ENCODE measurements at regions not wholly inside any gene's neighbourhood (a gene's known extent, or its start where the extent isn't known, plus 50 kb on each side); places are given as distances from the start of the nearest gene placed in this dataset.
"Not testable (repeated sequence)": the region's sequence is repeated elsewhere in the genome, so short reads cannot be mapped to it uniquely, and the experiment has no call there.

DNA sequence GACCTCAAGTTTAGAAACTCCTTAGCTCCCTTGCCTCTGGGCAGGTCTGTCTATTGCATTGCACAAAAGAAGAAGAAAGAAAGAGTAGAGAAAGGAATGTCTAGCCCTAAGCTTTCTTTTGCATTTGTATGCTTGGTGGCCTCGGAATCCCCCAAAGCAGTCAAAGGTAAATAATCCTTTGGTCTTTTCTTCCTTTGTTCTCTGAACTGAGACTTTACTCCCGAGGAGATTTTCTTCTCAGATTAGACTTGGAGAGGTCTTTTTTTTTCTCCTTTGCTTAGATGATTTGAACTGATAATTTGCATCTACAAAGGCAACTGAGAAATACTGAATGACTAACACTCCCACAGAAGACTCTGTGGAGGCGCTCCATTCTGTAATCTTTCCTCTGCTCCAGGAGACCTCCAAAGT lies 93.2 kb downstream of the AKR1D1 start:
- intact Hi-C loops (cut with DNase I, micrococcal nuclease), result loop anchor here in 1 of 2 donors (10.0 kb wide), 1 partner anchor 565 kb away; no protein-coding TSS in a partner anchor
- no peak for ATAC-seq
- no peak for DNase-seq

- ATAC-seq, result no peak
- intact Hi-C loops (cut with DNase I, micrococcal nuclease), result no loop called here
- no peak for DNase-seq
These were observed 94.0 kb downstream of the AKR1D1 start for GRCh38 chr7:138170298-138170697.

- DNase-seq, result no peak
- intact Hi-C loops (cut with DNase I, micrococcal nuclease), result no loop called here
- no peak for ATAC-seq
These were observed 94.9 kb downstream of the AKR1D1 start for GRCh38 chr7:138170959-138171703.

GRCh38 chr7:138173548-138173947 lies 97.3 kb downstream of the AKR1D1 start:
- intact Hi-C loops (cut with DNase I, micrococcal nuclease), result no loop called here

GRCh38 chr7:138176060-138176459 lies 99.8 kb downstream of the AKR1D1 start:
- ATAC-seq (no peak), DNase-seq (no peak)
- intact Hi-C loops (cut with DNase I, micrococcal nuclease), result no loop called here

More at GRCh38 chr7:138173548-138173947, 97.3 kb downstream of the AKR1D1 start:
- DNase-seq, result no peak
- no peak for ATAC-seq

GRCh38 chr7:138184191-138184590 lies 107.9 kb downstream of the AKR1D1 start:
- intact Hi-C loops (cut with DNase I, micrococcal nuclease), result no loop called here
- ATAC-seq (no peak), DNase-seq (no peak)

- intact Hi-C loops (cut with DNase I, micrococcal nuclease), result no loop called here
- no peak for DNase-seq
- no peak for ATAC-seq
These were observed 109.1 kb downstream of the AKR1D1 start for GRCh38 chr7:138185132-138185908.

GRCh38 chr7:138186951-138187351 lies 110.7 kb downstream of the AKR1D1 start:
- intact Hi-C loops (cut with DNase I, micrococcal nuclease), result no loop called here
- ATAC-seq (no peak), DNase-seq (no peak)

DNA sequence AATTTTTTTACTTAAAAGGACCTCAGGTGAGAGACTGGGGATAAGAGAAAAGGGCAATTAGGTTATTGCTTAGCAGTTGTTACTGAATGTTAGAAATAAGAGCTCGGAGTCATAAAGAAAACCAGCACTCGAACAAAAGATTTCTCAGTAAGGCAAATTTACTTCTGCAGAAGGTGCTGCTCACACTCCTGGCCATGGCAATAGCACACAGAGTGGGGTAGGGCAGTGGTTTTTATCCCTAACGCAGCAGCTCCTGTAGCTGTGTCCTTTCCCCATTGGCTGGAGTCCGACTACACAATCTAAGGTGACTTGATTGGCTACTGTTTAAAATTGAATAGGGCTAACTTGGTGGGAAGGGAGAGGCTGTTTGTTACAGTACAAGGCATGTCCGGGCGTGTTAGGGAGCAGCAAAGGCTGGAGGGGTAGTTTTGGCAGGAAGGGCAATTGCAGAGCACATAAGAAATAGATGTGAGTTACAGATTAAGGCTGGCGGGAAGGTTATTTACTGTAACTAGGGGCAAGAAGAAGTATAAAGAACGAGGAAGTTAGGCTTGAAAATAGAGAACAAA lies 112.1 kb downstream of the AKR1D1 start:
- intact Hi-C loops (cut with DNase I, micrococcal nuclease), result no loop called here
- no peak for ATAC-seq
- no peak for DNase-seq

DNA sequence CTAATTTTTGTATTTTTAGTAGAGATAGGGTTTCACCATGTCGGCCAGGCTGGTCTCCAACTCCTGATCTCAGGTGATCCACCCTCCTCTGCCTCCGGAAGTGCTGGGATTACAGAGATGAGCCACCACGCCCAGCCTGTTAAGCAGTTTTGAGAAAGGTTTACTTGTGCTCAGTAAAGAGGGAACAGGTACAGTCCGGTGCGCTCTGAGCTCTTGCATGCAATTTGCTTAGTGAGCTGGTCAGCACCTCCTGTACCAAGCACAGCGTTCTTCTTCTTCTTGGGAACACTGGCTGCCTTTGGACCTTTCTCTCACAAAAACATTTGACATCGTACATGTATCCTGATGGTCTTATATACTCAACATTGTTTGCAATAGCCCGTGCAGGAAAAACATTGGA lies 118.3 kb downstream of the AKR1D1 start:
- no peak for ATAC-seq
- intact Hi-C loops (cut with DNase I, micrococcal nuclease), result no loop called here
- DNase-seq, result no peak

DNA sequence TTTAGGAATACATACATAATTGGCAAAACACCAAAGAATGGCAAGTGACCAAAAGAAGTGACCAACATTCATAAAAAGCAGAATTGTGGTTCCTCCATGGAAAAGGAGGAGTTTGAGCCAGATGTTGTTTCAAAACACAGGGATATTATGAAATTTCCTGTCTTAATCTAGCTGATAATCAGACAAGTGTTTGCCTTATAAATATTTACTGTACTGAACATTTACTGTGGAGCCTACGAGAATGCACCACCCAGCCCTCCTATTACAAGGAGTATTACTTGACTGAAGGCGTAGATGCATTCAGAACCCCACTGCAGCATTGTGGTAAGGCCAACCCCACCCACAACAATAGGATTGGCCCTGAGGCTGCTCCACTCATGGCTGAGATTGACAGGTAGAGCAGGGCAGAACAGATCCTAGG lies 118.9 kb downstream of the AKR1D1 start:
- no peak for DNase-seq
- ATAC-seq, result no peak
- intact Hi-C loops (cut with DNase I, micrococcal nuclease), result no loop called here

DNA sequence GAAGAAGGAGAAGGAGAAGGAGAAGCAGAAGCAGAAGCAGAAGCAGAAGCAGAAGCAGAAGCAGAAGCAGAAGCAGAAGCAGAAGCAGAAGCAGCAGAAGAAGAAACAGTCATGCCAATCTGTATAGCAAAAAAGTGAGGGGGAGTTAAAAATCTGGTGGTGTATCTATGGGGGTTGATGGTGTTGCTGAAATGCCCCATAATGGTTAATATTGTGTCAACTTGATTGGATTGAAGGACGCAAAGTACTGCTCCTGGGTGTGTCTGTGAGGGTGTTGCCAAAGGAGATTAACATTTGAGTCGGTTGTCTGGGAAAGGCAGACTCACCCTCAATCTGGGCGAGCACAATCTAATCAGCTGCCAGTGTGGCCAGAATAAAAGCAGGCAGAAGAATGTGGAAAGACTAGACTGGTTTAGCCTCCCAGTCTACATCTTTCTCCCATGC lies 120.3 kb downstream of the AKR1D1 start:
- ATAC-seq; DNase-seq; intact Hi-C loops (cut with DNase I, micrococcal nuclease): not testable (repeated sequence)

DNA sequence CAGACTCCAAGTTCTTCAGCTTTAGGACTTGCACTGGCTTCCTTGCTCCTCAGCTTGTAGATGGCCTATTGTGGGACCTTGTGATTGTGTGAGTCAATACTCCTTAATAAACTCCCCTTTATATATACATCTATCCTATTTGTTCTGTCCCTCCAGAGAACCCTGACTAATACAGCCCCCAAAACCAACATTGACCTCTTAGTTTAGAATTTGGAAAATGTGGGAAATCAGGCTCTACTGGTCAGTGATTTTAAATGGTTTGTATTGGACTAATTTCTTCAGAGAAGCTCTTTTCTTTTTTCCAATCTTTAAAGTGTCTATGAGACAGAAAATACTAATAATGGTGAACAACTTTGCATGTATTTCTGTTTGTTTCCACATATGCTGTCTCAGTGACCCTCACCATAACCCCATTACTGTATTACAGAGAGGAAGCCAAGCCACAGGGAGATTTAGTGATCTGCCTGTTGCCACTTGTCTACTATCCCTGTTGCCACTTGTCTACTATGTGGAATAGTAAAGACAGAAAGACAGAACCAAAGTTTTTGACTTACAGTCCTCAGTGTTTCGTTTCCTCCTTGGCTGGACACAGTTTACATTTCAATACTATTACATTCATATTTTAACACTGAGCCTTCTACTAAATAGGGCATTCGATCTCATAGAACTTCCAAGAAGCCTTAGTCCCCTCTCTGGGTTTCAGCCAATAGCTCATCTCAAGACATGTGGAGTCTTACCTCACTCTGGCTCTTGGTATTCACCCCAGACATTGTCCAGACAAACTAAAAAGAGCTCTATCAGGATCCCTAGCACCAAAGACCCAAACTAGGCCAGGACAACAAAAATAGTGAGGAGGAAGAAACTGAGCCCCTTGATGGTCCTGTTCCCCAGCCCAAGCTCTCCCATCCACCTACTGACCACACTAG lies 121.0 kb downstream of the AKR1D1 start:
- ATAC-seq (no peak), DNase-seq (no peak)
- intact Hi-C loops (cut with DNase I, micrococcal nuclease), result no loop called here

GRCh38 chr7:138204285-138204981 lies 128.2 kb downstream of the AKR1D1 start:
- no peak for ATAC-seq
- intact Hi-C loops (cut with DNase I, micrococcal nuclease), result no loop called here
- no peak for DNase-seq

DNA sequence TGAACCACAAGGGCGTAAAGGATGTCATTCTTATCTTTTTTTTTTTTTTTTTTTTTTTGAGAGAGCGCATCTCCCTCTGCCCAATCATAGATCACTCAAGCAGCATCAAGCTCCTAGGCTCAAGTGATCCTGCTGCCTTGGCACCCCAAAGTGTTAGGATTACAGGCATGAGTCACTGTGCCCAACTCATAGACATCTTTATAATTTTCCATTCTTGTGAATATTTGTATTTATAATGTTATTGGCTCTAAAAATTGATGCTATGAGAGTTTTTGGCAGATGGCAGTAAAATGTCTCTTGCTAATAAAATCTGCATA lies 128.7 kb downstream of the AKR1D1 start:
- DNase-seq, result no peak
- ATAC-seq, result no peak
- intact Hi-C loops (cut with DNase I, micrococcal nuclease), result no loop called here

DNA sequence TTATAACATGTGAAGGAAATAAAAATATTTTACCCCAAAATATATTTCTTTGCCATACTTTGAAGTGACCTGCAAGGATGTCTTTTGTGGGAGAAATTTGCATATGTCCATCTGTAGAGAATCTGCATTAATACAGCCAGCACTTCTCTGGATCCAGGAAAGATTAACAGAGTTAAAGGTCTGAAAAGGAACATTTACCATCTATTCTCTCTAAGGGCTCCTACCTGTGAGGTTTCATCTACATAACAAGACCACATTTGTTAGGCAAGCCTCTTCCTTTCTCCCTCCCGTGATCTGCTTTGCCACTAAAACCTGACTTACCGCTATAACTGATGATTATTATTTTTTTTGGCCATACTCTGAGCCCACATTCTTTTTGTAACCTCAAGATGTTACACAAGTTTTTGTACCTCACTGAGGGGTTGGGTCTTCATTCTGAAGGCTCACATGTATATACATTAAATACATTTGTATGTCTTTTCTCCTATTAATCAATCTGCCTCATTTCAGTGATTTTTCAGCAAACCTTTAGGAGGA lies 129.4 kb downstream of the AKR1D1 start:
- DNase-seq, result no peak
- no peak for ATAC-seq

DNA sequence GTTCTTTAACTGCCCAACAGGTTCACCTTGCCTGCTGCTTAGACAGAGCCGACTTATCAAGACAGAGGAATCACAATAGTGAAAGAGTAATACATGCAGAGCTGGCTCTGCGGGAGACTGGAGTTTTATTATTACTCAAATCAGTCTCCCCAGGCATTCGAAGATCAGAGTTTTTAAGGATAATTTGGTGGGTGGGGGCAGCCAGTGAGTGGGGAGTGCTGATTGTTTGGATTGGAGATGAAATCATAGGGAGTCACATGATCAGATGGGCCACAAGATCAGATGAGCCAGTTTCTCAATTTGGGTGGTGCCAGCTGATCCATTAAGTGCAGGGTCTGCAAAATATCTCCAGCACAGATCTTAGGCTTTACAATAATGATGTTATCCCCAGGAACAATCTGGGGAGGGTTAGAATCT lies 131.3 kb downstream of the AKR1D1 start:
- ATAC-seq (no peak), DNase-seq (no peak)
- intact Hi-C loops (cut with DNase I, micrococcal nuclease), result no loop called here

More for the DNA sequence above, 129.4 kb downstream of the AKR1D1 start:
- intact Hi-C loops (cut with DNase I, micrococcal nuclease), result no loop called here

- intact Hi-C loops (cut with DNase I, micrococcal nuclease), result no loop called here
- DNase-seq (no peak), ATAC-seq (no peak)
These were observed 131.9 kb downstream of the AKR1D1 start for GRCh38 chr7:138208142-138208570.

Measured in left colon (tissue), 2 donors.